H1 (cell line): ENCODE measurements at regions not wholly inside any gene's neighbourhood (a gene's known extent, or its start where the extent isn't known, plus 50 kb on each side); places are given as distances from the start of the nearest gene placed in this dataset.

Source experiments
- ATF3 ChIP-seq: IDR thresholded peaks from 2 replicates; pipeline ENCODE4 v1.6.1; 2011; ENCODE audit warnings: low read depth, mild to moderate bottlenecking, low read length; ENCODE audit not compliant: insufficient read depth
- CHD1 ChIP-seq: IDR thresholded peaks from 2 replicates; pipeline ENCODE4 v1.6.1; 2012; ENCODE audit warnings: low read depth, low read length, improper control_type of control experiment
- EP300 ChIP-seq, 2 experiments: IDR thresholded peaks; 1 replicate in 1 of 2; 2 replicates in 1 of 2; pipeline ENCODE4 v1.6.1; 2011 to 2012; ENCODE audit warnings: low read depth in 2 of 2, low read length in 2 of 2, mild to moderate bottlenecking in 2 of 2, borderline replicate concordance in 1 of 2, inconsistent platforms in 1 of 2, moderate library complexity in 1 of 2
- JUN ChIP-seq: IDR thresholded peaks from 2 replicates; pipeline ENCODE4 v1.6.1; 2011; ENCODE audit warnings: low read depth, mild to moderate bottlenecking, improper control_type of control experiment, low read length
- RFX5 ChIP-seq: IDR thresholded peaks from 2 replicates; pipeline ENCODE4 v1.6.1; 2011; ENCODE audit warnings: low read depth, low read length, improper control_type of control experiment, borderline replicate concordance
- TAF7 ChIP-seq: optimal IDR thresholded peaks from 2 replicates; pipeline ENCODE3; 2011; ENCODE audit warnings: low read depth, mild to moderate bottlenecking, inconsistent platforms, low read length, moderate library complexity, borderline replicate concordance
- TCF12 ChIP-seq: IDR thresholded peaks from 2 replicates; pipeline ENCODE4 v1.6.1; 2011; ENCODE audit warnings: low read depth, mild to moderate bottlenecking, low read length

- TF ChIP-seq RFX5, result no peak
- no peak for TF ChIP-seq CHD1
- no peak for TF ChIP-seq ATF3
- no peak for TF ChIP-seq TAF7
- no peak for TF ChIP-seq TCF12
- no peak for TF ChIP-seq JUN
- no peak for TF ChIP-seq EP300 (IDR thresholded peaks at IDR 0.05; ENCODE audit: borderline replicate concordance in 1 of 2, low read depth in 2 of 2, low read length in 2 of 2)
- TF ChIP-seq, all 59 proteins: peak for 0
These were observed 118.9 kb upstream of the ADRA1B start (continued) for GRCh38 chr5:159797261-159797970.
